ENCODE measurements at regions not wholly inside any gene's neighbourhood (a gene's known extent, or its start where the extent isn't known, plus 50 kb on each side); places are given as distances from the start of the nearest gene placed in this dataset.
"Not testable (repeated sequence)": the region's sequence is repeated elsewhere in the genome, so short reads cannot be mapped to it uniquely, and the experiment has no call there.

DNA sequence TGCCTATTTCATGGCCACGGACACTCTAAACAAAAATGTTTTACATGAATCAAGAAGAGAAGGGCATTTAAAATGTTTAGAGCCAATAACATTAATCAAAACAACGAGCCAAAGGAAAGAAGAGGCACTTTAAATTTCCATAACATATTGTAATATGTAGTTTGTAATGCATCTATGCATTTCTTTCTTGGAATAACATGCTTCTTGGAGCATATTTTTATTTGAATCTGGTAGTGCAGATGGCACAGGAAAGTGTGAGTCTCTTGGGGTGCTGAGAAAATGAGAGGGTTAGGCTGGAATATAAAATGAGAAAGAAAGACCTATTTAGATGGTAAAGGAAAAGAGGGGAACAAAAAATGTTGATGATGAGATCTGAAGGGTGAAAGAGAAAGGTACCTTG is 305.4 kb downstream of the BTBD3 start:
- in situ Hi-C loops (cut with HindIII; ENCODE audit: low pct_unique_long_range_greater_than_20kb, low sequenced_read_pairs), result no loop called here
- no peak for DNase-seq (ENCODE audit: low read depth)

DNA sequence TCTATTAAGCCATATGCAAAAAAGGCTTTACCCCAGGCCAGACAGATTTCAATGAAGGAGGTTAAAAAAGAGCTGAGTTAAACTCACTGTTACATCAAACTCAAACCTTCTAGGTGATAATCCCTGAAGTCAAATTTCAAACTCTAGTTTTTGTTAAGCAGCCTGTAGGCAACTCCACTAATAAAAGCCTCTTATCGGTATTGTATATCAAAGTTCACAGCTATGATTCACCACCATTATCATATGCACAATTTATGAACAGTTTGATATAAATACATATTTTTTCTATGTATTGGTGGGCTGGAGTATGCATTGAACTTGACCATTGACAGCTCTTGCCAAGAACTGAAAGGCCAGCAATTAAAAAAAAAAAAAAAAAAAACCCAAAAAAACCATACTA is 308.2 kb downstream of the BTBD3 start:
- in situ Hi-C loops (cut with HindIII; ENCODE audit: low pct_unique_long_range_greater_than_20kb, low sequenced_read_pairs), result no loop called here
- no peak for DNase-seq (ENCODE audit: low read depth)

DNA sequence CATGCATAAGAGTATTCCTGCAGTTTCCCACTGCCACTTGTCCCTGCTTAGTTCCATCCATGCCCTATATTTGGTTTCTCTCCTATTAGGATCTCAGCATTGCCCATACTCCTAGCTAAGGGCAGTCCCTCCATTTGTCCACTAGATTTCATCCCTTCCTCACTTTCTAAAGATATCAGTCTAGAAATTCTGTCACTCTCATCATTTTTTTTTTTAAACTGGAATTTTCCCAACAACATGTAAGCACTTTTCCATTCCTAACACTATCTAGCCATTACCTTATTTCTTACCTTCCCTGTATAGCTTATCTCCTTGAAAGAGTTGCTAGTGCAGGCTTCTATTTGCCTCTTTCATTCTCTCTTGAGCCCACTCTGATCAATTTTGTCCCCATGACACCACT is 312.2 kb downstream of the BTBD3 start:
- no peak for DNase-seq (ENCODE audit: low read depth)
- in situ Hi-C loops (cut with HindIII; ENCODE audit: low pct_unique_long_range_greater_than_20kb, low sequenced_read_pairs), result no loop called here

DNA sequence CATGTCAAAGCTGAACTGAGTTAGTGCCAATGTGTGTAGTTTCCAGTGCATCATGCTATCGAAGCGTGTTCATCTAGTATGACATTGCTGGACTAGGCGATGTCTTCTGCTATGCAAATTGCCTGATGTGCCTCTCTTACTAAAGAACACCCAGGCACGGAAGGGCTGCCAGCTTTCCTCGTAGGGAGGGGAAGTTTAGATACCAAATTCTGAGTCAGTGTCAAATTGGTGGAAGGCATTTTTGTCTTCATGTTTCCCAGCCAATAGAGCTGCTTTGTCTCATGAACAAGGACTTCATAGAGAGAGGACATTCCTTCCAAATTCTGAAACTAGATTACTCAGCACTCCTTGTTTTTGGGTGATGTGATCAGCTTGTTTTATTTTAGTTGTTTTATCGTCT is 320.1 kb downstream of the BTBD3 start:
- in situ Hi-C loops (cut with HindIII; ENCODE audit: low pct_unique_long_range_greater_than_20kb, low sequenced_read_pairs), result no loop called here
- no peak for DNase-seq (ENCODE audit: low read depth)

DNA sequence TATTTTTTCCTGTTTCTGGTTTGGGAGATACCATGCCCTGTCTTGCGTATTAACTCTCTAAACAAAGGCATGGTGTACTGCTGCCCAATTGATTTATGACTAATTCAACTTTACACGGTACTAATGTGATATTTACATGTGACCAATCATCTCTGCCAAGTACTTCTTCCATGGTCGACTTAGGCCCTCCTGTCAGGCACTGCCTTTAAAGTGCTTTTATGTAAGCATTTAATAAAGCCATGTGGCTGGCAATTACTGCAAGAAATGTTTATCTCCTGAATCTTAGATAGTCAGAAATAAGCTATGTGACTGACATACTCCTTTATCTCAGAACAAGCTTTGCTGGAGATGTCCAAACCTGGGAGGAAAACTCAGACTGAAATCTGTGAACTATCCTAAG is 323.4 kb downstream of the BTBD3 start:
- no peak for DNase-seq (ENCODE audit: low read depth)

DNA sequence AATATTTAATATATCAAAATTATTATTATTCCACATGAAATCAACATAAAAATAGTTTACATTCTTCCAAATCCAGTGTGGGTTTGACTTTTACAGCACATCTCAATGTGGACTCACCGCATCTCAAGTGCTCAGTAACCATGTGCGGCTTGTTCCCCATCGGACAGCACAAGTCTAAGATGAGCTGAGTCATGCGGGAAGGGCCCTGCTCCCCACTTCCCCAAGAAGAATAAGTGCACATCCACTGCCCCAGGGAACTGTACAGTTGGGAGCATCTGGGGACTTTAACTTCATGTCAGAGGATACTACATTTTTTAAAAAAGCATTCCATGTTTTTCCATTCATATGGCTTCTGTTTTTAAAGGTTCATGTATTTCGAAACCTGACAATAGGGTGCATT is 325.6 kb downstream of the BTBD3 start:
- in situ Hi-C loops (cut with HindIII; ENCODE audit: low pct_unique_long_range_greater_than_20kb, low sequenced_read_pairs), result no loop called here
- no peak for DNase-seq (ENCODE audit: low read depth)

More for the DNA sequence above, 323.4 kb downstream of the BTBD3 start:
- in situ Hi-C loops (cut with HindIII; ENCODE audit: low pct_unique_long_range_greater_than_20kb, low sequenced_read_pairs), result no loop called here

DNA sequence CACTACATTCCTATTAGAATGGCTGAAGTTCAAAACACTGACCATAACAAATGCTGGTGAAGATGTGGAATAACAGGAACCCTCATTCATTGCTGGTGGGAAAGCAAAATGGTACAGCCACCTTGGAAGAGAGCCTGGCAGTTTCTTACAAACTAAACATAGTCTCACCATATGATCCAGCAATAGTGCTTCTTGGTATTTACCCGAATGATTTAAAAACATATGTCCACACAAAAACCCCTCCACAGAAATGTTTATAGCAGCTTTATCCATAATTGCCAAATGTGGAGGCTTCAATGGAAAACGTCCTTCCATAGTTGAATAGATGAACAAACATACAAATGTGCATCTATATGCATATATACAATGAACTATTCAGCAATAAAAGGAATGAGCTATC is 330.8 kb downstream of the BTBD3 start:
- DNase-seq (ENCODE audit: low read depth), result no peak
- in situ Hi-C loops (cut with HindIII; ENCODE audit: low pct_unique_long_range_greater_than_20kb, low sequenced_read_pairs), result no loop called here

DNA sequence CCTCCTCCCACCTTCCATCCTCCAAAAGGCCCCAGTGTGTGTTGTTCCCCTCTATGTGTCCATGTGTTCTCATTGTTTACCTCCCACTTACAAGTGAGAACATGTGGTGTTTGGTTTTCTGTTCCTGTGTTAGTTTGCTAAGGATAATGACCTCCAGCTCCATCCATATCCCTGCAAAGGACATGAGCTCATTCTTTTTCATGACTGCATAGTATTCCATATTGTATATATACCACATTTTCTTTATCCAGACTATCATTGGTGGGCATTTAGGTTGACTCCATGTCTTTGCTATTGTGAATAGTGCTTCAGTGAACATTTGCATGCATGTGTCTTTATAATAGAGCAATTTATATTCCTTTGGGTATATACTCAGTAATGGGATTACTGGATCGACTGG is 333.0 kb downstream of the BTBD3 start:
- in situ Hi-C loops (cut with HindIII; ENCODE audit: low pct_unique_long_range_greater_than_20kb, low sequenced_read_pairs); DNase-seq (ENCODE audit: low read depth): not testable (repeated sequence)

DNA sequence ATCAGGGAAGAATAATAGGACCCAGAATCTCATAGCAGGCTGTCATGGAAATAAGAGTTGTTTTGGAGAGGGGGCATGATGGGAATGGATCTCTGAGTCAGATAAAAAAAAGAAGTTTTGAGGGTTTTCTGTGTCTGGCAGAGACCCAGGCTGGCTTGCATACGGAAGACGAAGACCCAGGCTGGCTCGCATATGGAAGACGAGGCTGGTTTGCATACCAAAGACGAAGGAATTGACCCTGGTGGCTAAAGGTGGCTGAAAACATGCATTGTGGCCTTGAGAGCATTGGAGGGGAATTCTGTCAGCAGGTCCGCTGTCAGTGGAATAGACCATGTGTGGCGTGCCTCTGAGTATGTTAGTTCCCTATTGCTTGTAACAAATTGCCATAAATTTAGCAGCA is 335.1 kb downstream of the BTBD3 start:
- in situ Hi-C loops (cut with HindIII; ENCODE audit: low pct_unique_long_range_greater_than_20kb, low sequenced_read_pairs), result no loop called here
- DNase-seq (ENCODE audit: low read depth), result no peak

DNA sequence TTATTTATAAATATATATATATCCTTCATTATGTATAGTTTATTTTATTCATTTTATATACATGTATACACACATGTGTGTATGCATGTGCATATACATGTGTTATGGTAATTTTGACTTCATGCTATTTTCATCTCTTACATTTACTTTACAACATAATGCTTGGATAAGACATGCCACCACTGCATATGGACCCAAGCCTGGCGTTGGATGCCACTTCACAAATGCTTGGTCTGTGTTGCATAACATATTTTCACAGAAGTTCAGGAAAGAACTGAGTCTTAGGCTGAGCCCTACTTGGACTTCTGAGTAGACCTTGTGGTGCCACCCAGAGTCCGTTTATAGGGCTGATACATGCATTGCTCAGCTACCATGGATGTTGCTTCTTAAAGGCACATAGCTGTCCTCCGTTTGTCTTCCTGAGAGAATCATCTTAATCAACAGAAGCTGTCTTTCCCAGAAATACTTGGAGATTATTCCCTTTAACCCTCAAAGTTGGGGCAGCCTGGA is 337.8 kb downstream of the BTBD3 start:
- no peak for DNase-seq (ENCODE audit: low read depth)
- in situ Hi-C loops (cut with HindIII; ENCODE audit: low pct_unique_long_range_greater_than_20kb, low sequenced_read_pairs), result no loop called here

DNA sequence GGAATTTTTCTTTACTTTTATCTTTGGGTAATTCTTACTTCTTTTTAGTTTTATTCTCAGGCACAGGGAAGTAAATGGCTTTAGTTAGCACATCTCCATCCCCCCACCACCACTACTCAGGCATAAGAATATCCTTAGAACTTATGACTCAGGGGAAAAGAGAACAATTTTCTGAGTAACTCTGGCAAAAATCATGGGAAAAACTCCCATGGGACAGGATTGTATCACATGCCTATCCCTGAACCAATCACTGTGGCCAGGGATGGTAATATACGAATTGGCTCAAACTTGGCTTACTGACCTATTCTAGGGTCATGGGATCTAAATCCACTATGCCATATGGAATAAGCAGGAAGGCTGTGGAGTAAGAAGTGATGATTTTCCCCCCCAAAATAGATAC is 339.1 kb downstream of the BTBD3 start:
- DNase-seq (ENCODE audit: low read depth), result no peak
- in situ Hi-C loops (cut with HindIII; ENCODE audit: low pct_unique_long_range_greater_than_20kb, low sequenced_read_pairs), result no loop called here

DNA sequence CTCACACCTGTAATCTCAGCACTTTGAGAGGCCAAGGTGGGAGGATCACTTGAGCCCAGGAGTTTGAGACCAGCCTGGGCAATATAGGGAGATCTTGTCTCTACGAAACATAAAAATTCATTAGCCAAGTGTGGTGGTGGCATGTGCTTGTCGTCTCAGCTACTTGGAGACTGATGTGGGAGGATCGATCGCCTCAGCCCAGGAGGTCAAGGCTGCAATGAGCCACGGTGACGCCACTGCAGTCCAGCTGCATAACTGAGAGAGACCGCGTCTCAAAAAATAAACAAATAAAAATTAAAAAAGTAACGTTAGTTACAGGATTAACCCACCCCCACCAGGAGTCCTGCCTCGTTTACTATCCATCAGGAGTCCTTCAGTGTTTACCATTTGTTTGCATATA is 345.1 kb downstream of the BTBD3 start:
- DNase-seq (ENCODE audit: low read depth), result no peak
- in situ Hi-C loops (cut with HindIII; ENCODE audit: low pct_unique_long_range_greater_than_20kb, low sequenced_read_pairs), result no loop called here

DNA sequence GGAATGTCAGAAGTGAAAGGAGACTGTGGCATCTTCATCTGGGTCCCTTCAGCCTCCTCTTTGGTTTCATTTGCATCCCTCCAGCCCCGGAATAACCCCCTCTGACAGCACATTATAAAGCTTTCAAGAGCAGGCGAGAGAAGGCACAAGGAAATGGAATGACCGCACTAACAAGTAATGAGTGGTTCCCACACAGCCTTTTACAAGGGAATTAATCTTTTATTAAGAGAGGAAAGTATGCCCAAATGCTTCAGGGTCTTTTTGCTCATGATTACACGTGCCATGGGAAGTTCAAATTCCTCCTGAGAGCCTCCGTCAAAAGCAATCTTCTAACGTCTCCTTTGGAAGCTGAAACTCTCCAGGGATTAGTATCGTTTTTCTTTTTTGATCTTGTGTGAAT is 347.0 kb downstream of the BTBD3 start:
- no peak for DNase-seq (ENCODE audit: low read depth)
- in situ Hi-C loops (cut with HindIII; ENCODE audit: low pct_unique_long_range_greater_than_20kb, low sequenced_read_pairs), result no loop called here

DNA sequence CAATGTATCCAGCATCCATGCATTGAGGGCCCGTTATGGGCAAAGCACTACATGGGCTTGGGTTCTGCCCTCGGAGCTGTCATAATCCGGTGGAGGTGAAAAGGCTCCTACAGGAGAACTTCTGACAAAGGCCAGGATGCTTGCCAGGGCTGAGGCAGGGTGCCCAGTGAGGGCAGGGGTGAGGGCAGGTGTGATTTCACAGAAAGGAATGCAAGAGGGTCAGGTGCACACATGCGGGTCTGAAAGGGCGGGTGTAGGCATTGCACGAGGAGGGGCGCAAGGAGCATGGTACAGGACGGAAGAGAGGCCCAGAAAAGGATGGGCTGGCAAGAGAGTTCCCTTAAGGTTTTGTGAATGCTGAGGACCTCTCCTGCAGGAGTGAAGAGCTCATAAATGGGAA is 348.0 kb downstream of the BTBD3 start:
- in situ Hi-C loops (cut with HindIII; ENCODE audit: low pct_unique_long_range_greater_than_20kb, low sequenced_read_pairs), result no loop called here
- DNase-seq (ENCODE audit: low read depth), result no peak

DNA sequence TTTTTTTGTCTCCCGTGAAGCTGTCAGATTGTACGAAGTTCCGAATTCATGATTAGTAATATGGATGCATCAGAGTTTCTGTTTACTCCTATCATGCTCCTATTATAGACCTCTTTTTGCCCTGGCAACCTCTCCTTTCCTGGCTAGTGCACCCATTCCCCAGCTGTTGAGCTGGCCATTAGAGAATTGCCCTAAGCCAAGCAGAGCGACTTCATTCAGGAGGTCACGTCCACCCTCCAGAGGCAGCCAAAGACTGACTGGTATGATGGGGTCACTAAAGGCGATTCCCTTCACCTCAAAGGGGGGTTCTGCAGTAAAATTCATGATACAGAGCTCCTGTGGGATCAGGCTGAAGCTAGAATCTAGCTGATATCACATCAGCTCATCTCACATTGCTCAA is 351.9 kb downstream of the BTBD3 start:
- in situ Hi-C loops (cut with HindIII; ENCODE audit: low pct_unique_long_range_greater_than_20kb, low sequenced_read_pairs), result no loop called here
- DNase-seq (ENCODE audit: low read depth), result no peak

DNA sequence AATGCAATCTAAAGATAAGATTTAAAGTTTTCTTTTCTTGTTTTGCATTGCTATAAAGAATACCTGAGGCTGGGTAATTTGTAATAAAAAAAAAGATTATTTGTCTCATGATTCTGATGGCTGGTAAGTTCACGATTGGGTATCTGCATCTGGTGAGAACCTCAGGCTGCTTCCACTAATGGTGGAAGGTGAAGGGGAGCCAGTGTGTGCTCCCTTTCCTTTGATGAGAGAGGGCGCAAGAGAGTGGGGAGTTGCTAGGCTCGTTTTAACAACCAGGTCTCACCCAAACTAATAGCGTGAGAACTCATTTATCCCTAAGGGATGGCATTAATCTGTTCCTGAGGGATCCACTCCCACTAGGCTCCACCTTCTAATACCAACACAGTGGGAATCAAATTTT is 353.2 kb downstream of the BTBD3 start:
- in situ Hi-C loops (cut with HindIII; ENCODE audit: low pct_unique_long_range_greater_than_20kb, low sequenced_read_pairs), result no loop called here

DNA sequence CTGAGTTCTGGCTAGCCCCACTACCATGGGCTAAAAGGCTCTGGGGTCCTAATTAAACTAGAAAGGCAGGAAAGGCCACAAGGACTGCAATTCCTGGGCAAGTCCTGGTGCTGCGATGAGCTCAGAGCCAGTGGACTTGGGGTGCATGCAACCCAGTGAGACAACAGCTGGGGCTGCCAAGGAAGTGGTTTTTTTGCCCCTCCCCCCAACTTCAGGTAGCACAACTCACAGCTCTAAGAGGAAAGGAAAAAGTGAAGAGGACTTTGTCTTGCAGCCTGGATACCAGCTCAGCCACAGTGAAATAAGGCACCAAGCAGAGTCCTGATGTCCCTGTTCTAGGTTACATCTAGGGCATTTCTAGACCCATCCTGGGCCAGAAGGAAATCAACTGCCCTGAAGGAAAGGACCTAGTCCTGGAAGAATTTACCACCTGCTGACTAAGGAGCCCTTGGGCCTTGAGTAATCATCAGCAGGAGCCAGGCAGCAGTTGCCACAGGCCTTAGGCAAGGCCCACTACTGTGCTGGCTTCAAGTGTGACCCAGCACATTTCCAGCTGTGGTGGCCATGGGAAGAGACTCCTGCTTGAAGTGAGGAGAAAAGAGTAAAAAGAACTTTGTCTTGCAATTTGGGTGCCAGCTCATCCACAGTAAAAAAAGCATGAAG is 358.4 kb downstream of the BTBD3 start:
- DNase-seq (ENCODE audit: low read depth), result no peak
- in situ Hi-C loops (cut with HindIII; ENCODE audit: low pct_unique_long_range_greater_than_20kb, low sequenced_read_pairs), result no loop called here

More for the DNA sequence above, 353.2 kb downstream of the BTBD3 start:
- no peak for DNase-seq (ENCODE audit: low read depth)

DNA sequence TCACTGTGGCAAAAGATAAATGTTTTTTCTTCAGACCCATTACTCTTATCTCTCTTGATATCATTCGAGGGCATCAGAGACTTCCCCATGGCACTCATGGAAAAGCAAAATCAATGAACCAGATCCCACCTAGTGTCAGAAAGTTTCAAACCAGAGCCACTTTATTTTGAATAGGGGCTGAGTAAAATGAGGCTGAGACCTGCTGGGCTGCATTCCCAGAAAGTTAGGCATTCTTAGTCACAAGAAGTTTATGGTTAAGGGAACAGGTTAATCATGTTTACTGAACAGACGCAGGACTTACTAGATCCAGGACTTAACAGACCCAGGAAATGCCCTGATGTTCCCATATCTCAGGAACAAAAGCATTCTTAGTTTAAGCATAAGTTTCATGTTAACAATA is 369.9 kb downstream of the BTBD3 start:
- in situ Hi-C loops (cut with HindIII; ENCODE audit: low pct_unique_long_range_greater_than_20kb, low sequenced_read_pairs), result no loop called here
- peak; percentile 35 for DNase-seq (ENCODE audit: low read depth)

DNA sequence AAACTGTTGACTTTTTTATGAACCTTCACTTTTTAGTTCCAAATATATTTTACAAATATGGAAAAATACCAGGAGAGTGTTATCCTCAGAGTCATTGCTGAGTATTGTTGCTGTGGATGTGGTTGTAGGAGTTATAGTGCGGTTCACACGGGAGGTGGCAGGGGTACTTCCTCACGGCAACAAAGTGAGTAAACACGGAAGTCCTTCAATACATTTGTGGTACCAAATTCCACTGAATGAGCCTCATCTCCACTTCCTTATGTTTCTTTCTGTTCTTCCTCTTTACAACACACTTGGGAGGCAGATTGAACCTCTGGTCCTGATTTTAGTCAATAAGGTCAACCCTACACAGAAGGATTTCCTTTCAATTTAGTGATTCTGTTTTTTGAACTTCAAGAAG is 371.8 kb downstream of the BTBD3 start:
- no peak for DNase-seq (ENCODE audit: low read depth)
- in situ Hi-C loops (cut with HindIII; ENCODE audit: low pct_unique_long_range_greater_than_20kb, low sequenced_read_pairs), result no loop called here

DNA sequence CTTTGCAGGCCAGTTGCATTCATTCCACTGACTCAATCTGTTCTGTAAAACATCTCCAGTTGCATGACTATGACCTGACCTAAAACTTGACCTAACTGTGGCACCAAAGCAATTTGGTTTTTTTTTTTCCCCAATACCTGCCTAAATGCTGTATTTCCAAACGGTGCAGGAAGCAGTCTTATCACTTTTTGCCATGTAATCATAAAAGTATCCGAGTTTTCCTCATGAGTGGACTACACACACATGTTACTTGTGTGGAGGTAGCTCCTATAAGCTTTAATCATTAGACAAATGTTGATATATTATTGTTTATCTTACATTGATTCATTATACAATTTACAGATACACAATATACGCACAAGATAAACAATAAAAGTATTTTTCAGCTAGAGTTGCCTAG is 373.7 kb downstream of the BTBD3 start:
- no peak for DNase-seq (ENCODE audit: low read depth)
- in situ Hi-C loops (cut with HindIII; ENCODE audit: low pct_unique_long_range_greater_than_20kb, low sequenced_read_pairs), result no loop called here

DNA sequence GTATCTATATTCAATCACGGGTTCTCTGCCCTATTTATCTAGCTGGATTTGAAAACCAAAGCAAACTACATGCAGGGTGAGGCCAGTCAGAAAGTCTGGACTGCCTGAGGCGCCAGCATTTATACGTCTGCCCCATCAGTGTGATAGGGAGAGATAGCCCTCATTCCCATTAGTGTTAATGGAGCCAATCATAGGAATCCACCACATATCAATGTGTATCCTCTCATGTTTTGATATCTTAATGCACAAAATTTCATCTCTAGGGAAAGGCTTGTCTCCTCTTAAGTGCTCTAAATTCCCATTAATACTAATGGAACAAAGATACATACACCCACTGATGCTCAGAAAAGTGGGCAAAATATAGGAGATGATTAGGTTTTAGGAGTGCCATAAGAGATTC is 376.2 kb downstream of the BTBD3 start:
- DNase-seq (ENCODE audit: low read depth), result no peak
- in situ Hi-C loops (cut with HindIII; ENCODE audit: low pct_unique_long_range_greater_than_20kb, low sequenced_read_pairs), result no loop called here

Data from Caki2 (cell line).